ENCODE measurements at regions not wholly inside any gene's neighbourhood (a gene's known extent, or its start where the extent isn't known, plus 50 kb on each side); places are given as distances from the start of the nearest gene placed in this dataset.

DNA sequence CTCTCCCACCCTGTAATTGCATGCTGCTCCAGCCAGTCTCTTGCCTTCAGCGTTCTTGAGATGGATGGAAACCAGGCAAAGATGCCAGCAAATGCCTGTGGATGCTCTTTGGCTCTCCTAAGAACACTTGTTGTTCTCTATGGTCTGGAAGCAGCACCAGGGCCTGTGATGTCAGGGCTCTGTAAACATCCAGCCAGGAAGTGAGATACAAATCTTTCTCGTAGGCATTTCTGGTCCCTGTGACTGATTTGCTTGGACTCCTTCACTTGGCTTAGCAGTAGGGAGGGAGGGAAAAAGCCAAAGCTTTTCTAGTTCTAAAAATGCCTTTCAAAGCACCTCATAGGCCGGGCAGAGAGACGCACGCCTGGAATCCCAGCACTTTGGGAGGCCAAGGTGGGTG lies 201.3 kb downstream of the REEP3 start:
- Histone ChIP-seq H3K27me3 (ENCODE audit: control insufficient read depth in 2 of 2, insufficient read depth in 1 of 2, low read length in 1 of 2) (peaks cover 0 to 3% of the 10 kb centered on the region in 2 donors), H3K4me3 (ENCODE audit: low read length in 2 of 2) (no peak overlapping the region), H3K27ac (ENCODE audit: low read depth in 1 of 2, low read length in 1 of 2) (no peak overlapping the region), H3K36me3 (ENCODE audit: control insufficient read depth in 2 of 2, insufficient read depth in 2 of 2, low read length in 1 of 2) (no peaks in the 10 kb centered on the region), H3K9me3 (ENCODE audit: control insufficient read depth in 2 of 2, insufficient read depth in 1 of 2, low read length in 1 of 2) (no peaks in the 10 kb centered on the region), H3K4me1 (ENCODE audit: control insufficient read depth in 2 of 2, insufficient read depth in 2 of 2, low read length in 2 of 2) (peaks cover 0 to 7% of the 10 kb centered on the region in 2 donors)
- WGBS: 60% methylated on average over 5 of the region's 5 CpGs
- DNase-seq (ENCODE audit: low read depth in 6 of 9, low spot score in 9 of 9): no peak

DNA sequence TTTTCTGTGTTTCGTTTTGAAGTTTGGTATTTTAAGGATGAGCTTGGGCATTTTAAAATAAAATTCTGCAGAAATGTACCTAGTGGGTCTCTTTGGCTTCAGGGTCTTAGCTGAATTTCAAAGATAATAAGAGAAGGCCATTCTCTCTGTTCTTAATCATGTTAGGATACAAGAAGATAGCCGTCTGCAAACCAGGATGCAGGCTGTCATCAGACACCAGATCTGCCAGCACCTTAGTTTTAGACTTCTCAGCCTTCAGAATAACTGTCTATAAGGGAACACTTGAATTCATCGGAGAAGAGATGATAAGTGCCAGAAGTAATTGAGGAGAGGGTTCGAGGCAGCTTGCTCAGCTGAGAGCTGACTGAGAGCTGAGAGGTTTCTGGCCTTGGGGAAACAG lies 202.1 kb downstream of the REEP3 start:
- no peak for DNase-seq (ENCODE audit: low read depth in 6 of 9, low spot score in 9 of 9)
- Histone ChIP-seq H3K36me3 (ENCODE audit: control insufficient read depth in 2 of 2, insufficient read depth in 2 of 2, low read length in 1 of 2) (no peaks in the 10 kb centered on the region), H3K27ac (ENCODE audit: low read depth in 1 of 2, low read length in 1 of 2) (no peak overlapping the region), H3K27me3 (ENCODE audit: control insufficient read depth in 2 of 2, insufficient read depth in 1 of 2, low read length in 1 of 2) (peaks cover 0 to 3% of the 10 kb centered on the region in 2 donors), H3K9me3 (ENCODE audit: control insufficient read depth in 2 of 2, insufficient read depth in 1 of 2, low read length in 1 of 2) (no peaks in the 10 kb centered on the region), H3K4me1 (ENCODE audit: control insufficient read depth in 2 of 2, insufficient read depth in 2 of 2, low read length in 2 of 2) (peaks cover 0 to 5% of the 10 kb centered on the region in 2 donors), H3K4me3 (ENCODE audit: low read length in 2 of 2) (no peak overlapping the region)
- WGBS: 60% methylated on average over 4 of the region's 4 CpGs

DNA sequence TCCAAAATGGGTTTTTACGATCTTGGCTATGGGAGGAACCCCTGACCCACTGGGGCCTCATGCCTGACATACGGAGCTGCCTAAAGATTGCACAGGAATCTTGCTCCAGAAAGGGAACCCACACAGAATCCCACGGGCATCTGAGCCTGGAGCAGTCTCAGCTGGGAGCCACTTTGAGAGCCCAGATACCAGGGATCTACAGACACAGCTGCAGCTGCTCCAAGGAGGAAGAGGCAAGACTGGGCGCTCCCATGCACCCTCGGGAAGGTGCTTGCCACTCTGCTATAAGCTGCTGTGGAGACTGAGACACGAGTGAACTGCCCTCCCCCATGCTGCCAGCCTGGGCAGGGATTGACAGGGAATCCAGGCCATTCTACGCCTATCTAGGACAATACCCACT lies 202.5 kb downstream of the REEP3 start:
- 94% methylated on average over 7 of the region's 7 CpGs for WGBS
- Histone ChIP-seq H3K9me3 (ENCODE audit: control insufficient read depth in 2 of 2, insufficient read depth in 1 of 2, low read length in 1 of 2) (no peaks in the 10 kb centered on the region), H3K27me3 (ENCODE audit: control insufficient read depth in 2 of 2, insufficient read depth in 1 of 2, low read length in 1 of 2) (peaks cover 0 to 3% of the 10 kb centered on the region in 2 donors), H3K36me3 (ENCODE audit: control insufficient read depth in 2 of 2, insufficient read depth in 2 of 2, low read length in 1 of 2) (no peaks in the 10 kb centered on the region), H3K4me1 (ENCODE audit: control insufficient read depth in 2 of 2, insufficient read depth in 2 of 2, low read length in 2 of 2) (peaks cover 0 to 5% of the 10 kb centered on the region in 2 donors), H3K27ac (ENCODE audit: low read depth in 1 of 2, low read length in 1 of 2) (no peak overlapping the region), H3K4me3 (ENCODE audit: low read length in 2 of 2) (no peak overlapping the region)
- DNase-seq (ENCODE audit: low read depth in 6 of 9, low spot score in 9 of 9): no peak

DNA sequence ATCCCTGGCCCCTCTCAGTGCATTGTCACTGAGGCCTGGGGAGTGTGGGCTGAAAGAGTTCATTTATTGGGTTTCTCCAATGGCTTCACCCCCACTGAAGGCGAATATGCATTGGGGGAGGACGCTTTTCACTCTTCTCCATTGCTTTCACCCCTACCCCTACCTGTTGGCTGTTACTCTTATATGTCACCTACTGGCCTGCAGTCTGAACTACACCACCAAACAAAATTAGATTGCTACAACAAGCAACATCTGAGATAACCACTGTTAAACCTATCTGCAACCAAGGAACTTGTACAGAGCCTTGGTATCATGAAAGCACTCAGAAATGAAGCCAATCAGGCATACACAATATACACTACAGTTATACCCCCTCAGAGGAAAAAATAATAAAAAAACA lies 203.7 kb downstream of the REEP3 start:
- H3K9me3 ChIP-seq (ENCODE audit: control insufficient read depth in 2 of 2, insufficient read depth in 1 of 2, low read length in 1 of 2): no peaks in the 10 kb centered on the region
- H3K27me3 ChIP-seq (ENCODE audit: control insufficient read depth in 2 of 2, insufficient read depth in 1 of 2, low read length in 1 of 2): peaks cover 0 to 3% of the 10 kb centered on the region in 2 donors
- no peak for DNase-seq (ENCODE audit: low read depth in 6 of 9, low spot score in 9 of 9)
- whole genome bisulfite sequencing: 92% methylated on average over 2 of the region's 2 CpGs
- H3K27ac ChIP-seq (ENCODE audit: low read depth in 1 of 2, low read length in 1 of 2): no peak overlapping the region
- no peaks in the 10 kb centered on the region for H3K36me3 ChIP-seq (ENCODE audit: control insufficient read depth in 2 of 2, insufficient read depth in 2 of 2, low read length in 1 of 2)
- no peak overlapping the region for H3K4me3 ChIP-seq (ENCODE audit: low read length in 2 of 2)
- H3K4me1 ChIP-seq (ENCODE audit: control insufficient read depth in 2 of 2, insufficient read depth in 2 of 2, low read length in 2 of 2): peaks cover 0 to 5% of the 10 kb centered on the region in 2 donors

DNA sequence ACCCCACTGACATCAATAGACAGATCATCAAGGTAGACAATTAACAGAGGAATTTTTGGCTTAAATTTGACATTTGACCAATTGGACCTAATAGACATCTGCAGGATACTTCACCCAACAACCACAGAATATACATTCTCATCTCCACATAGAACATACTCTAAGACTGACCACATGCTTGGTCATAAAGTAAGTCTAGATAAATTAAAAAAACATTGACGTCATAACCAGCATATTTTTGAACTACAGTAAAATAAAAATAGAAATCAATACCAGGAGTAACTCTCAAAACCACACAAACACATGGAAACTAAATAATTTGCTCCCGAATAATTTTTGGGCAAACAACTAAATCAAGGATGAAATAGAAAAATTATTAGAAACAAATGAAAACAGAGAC lies 205.7 kb downstream of the REEP3 start:
- no peaks in the 10 kb centered on the region for H3K9me3 ChIP-seq (ENCODE audit: control insufficient read depth in 2 of 2, insufficient read depth in 1 of 2, low read length in 1 of 2)
- DNase-seq (ENCODE audit: low read depth in 6 of 9, low spot score in 9 of 9): no peak
- H3K27ac ChIP-seq (ENCODE audit: low read depth in 1 of 2, low read length in 1 of 2): no peak overlapping the region
- H3K4me3 ChIP-seq (ENCODE audit: low read length in 2 of 2): no peak overlapping the region
- WGBS: 95% methylated on average over 2 of the region's 2 CpGs
- no peaks in the 10 kb centered on the region for H3K27me3 ChIP-seq (ENCODE audit: control insufficient read depth in 2 of 2, insufficient read depth in 1 of 2, low read length in 1 of 2)
- no peaks in the 10 kb centered on the region for H3K4me1 ChIP-seq (ENCODE audit: control insufficient read depth in 2 of 2, insufficient read depth in 2 of 2, low read length in 2 of 2)
- H3K36me3 ChIP-seq (ENCODE audit: control insufficient read depth in 2 of 2, insufficient read depth in 2 of 2, low read length in 1 of 2): no peaks in the 10 kb centered on the region

DNA sequence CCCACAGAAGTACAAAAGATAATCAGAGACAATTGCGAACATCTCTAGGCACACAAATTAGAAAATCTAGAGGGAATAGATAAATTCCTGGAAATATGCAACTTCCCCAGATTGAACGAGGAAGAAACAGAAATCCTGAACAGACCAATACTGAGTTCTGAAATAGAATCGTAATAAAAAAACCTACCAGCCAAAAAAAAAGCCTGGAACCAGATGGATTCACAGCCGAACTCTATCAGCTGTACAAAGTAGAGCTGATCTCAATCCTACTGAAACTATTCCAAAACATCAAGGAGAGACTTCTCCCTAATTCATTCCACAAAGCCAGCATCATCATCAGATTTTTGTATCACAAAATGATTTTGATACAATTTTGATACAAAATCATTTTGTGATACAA lies 206.4 kb downstream of the REEP3 start:
- DNase-seq (ENCODE audit: low read depth in 6 of 9, low spot score in 9 of 9): no peak
- H3K27ac ChIP-seq (ENCODE audit: low read depth in 1 of 2, low read length in 1 of 2): no peak overlapping the region
- WGBS: 92% methylated on average over 4 of the region's 4 CpGs

DNA sequence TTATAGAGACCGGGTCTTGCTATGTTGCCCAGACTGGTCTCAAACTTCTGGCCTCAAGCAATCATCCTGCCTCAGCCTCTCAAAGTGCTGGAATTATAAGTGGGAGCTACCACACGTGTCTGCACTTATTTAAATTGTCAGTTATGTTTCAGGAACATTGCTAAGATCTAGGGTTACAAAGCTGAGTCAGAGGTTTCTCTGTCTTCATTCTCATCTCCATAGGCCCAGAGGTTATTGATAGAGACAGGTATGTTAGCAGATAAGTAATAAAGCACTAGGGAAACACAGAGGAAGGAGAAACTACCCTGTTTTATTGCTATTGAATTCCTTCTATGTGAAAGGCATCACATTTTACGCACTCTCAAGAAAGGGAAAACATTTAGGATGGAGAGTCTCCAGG lies 214.1 kb downstream of the REEP3 start:
- no peak for DNase-seq (ENCODE audit: low read depth in 6 of 9, low spot score in 9 of 9)
- Histone ChIP-seq H3K36me3 (ENCODE audit: control insufficient read depth in 2 of 2, insufficient read depth in 2 of 2, low read length in 1 of 2) (no peaks in the 10 kb centered on the region), H3K4me1 (ENCODE audit: control insufficient read depth in 2 of 2, insufficient read depth in 2 of 2, low read length in 2 of 2) (no peaks in the 10 kb centered on the region), H3K4me3 (ENCODE audit: low read length in 2 of 2) (no peak overlapping the region), H3K9me3 (ENCODE audit: control insufficient read depth in 2 of 2, insufficient read depth in 1 of 2, low read length in 1 of 2) (no peaks in the 10 kb centered on the region), H3K27me3 (ENCODE audit: control insufficient read depth in 2 of 2, insufficient read depth in 1 of 2, low read length in 1 of 2) (no peaks in the 10 kb centered on the region), H3K27ac (ENCODE audit: low read depth in 1 of 2, low read length in 1 of 2) (no peak overlapping the region)
- 96% methylated on average over 3 of the region's 3 CpGs for WGBS

More for the DNA sequence above, 206.4 kb downstream of the REEP3 start:
- Histone ChIP-seq H3K9me3 (ENCODE audit: control insufficient read depth in 2 of 2, insufficient read depth in 1 of 2, low read length in 1 of 2) (no peaks in the 10 kb centered on the region), H3K4me3 (ENCODE audit: low read length in 2 of 2) (no peak overlapping the region), H3K4me1 (ENCODE audit: control insufficient read depth in 2 of 2, insufficient read depth in 2 of 2, low read length in 2 of 2) (no peaks in the 10 kb centered on the region), H3K36me3 (ENCODE audit: control insufficient read depth in 2 of 2, insufficient read depth in 2 of 2, low read length in 1 of 2) (no peaks in the 10 kb centered on the region), H3K27me3 (ENCODE audit: control insufficient read depth in 2 of 2, insufficient read depth in 1 of 2, low read length in 1 of 2) (no peaks in the 10 kb centered on the region)

DNA sequence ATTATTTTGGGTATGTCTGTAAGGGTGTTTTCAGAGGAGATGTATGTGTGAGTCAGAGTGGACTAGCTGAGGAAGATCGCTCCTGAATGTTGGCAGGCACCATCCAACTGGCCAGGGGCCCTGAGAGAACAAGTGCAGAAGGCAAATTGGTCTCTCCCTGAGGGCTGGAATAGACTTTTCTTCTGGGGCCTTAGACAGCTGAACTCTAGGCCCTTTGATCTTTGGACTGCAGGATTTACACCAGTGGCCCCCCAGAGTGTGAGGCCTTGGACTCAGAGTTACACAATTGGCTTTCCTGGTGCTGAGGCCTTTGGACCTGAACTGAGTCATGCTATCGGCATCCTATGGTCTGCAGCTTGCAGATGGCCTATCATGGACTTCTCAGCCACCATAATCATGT lies 217.2 kb downstream of the REEP3 start:
- H3K9me3 ChIP-seq (ENCODE audit: control insufficient read depth in 2 of 2, insufficient read depth in 1 of 2, low read length in 1 of 2): no peaks in the 10 kb centered on the region
- H3K27me3 ChIP-seq (ENCODE audit: control insufficient read depth in 2 of 2, insufficient read depth in 1 of 2, low read length in 1 of 2): no peaks in the 10 kb centered on the region
- WGBS: 96% methylated on average over 2 of the region's 2 CpGs
- no peak overlapping the region for H3K27ac ChIP-seq (ENCODE audit: low read depth in 1 of 2, low read length in 1 of 2)
- no peak overlapping the region for H3K4me3 ChIP-seq (ENCODE audit: low read length in 2 of 2)
- no peaks in the 10 kb centered on the region for H3K4me1 ChIP-seq (ENCODE audit: control insufficient read depth in 2 of 2, insufficient read depth in 2 of 2, low read length in 2 of 2)
- DNase-seq (ENCODE audit: low read depth in 6 of 9, low spot score in 9 of 9): no peak
- H3K36me3 ChIP-seq (ENCODE audit: control insufficient read depth in 2 of 2, insufficient read depth in 2 of 2, low read length in 1 of 2): no peaks in the 10 kb centered on the region

DNA sequence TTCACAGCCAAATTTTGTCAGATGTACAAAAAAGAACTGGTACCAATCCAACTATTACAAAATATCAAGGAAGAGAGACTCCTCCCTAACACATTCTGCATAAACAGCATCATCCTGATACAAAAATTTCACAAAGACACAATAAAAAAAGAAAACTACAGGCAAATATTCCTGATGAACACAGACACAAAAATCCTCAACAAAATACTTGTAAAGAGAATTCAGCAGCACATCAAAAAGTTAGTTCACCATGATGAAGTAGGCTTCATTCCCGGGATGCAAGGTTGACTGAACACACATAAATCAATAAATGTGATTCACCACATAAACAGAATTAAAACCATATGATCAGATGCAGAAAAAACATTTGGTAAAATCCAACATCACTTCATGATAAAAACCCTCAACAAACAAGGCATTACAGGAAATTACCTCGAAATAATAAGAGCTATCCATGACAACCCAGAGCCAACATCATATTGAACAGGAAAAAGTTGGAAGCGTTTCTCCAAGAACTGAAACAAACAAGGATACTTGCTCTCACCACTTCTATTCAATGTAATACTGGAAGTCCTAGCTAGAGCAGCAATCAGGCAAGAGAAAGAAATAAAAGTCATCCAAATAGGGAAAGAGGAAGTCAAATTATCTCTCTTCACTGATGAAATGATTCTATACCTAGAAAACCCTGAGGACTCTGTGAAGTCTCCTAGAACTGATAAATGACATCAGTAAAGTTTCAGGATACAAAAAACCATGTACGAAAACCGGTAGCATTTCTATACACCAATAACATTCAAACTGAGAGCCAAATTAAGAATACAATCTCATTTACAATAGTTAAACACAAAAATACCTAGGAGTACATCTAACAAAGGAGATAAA lies 223.1 kb downstream of the REEP3 start:
- no peaks in the 10 kb centered on the region for H3K9me3 ChIP-seq (ENCODE audit: control insufficient read depth in 2 of 2, insufficient read depth in 1 of 2, low read length in 1 of 2)
- H3K27ac ChIP-seq (ENCODE audit: low read depth in 1 of 2, low read length in 1 of 2): no peak overlapping the region
- H3K36me3 ChIP-seq (ENCODE audit: control insufficient read depth in 2 of 2, insufficient read depth in 2 of 2, low read length in 1 of 2): no peaks in the 10 kb centered on the region
- WGBS: 93% methylated on average over 5 of the region's 5 CpGs
- H3K4me1 ChIP-seq (ENCODE audit: control insufficient read depth in 2 of 2, insufficient read depth in 2 of 2, low read length in 2 of 2): no peaks in the 10 kb centered on the region
- H3K4me3 ChIP-seq (ENCODE audit: low read length in 2 of 2): no peak overlapping the region
- DNase-seq (ENCODE audit: low read depth in 6 of 9, low spot score in 9 of 9): no peak
- no peaks in the 10 kb centered on the region for H3K27me3 ChIP-seq (ENCODE audit: control insufficient read depth in 2 of 2, insufficient read depth in 1 of 2, low read length in 1 of 2)

Measured in thymus (tissue), 11 donors.